ENCODE measurements at regions not wholly inside any gene's neighbourhood (a gene's known extent, or its start where the extent isn't known, plus 50 kb on each side); places are given as distances from the start of the nearest gene placed in this dataset.

DNA sequence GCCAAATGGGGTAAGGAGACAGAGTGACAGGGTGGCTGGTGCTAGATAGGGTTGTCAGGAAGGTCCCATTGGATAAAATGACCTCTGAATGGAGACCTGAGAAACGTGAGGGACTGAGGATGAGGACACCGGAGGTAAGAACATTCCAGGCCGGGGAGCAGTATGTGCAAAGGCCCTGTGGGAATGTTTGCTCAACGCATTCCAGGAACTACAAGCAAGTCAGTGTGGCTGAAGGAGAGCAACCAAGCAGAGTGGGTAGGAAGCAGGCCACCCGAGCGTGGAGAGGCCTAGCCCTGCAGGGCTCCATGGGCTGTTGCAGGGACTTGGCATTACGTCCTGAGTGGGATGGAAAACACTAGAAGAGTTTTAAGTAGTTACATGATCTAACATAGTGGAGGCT lies 185.6 kb downstream of the ZBTB18 start:
- in situ Hi-C loops (cut with HindIII; ENCODE audit: low sequenced_read_pairs) = loop anchor here (25.0 kb wide), 1 partner anchor 174 kb away; the partner anchor contains the start of gene ZBTB18
- no peak overlapping the region for H3K4me3 ChIP-seq (ENCODE audit: low read depth, low read length)
- no peak for TF ChIP-seq CTCF (IDR thresholded peaks at IDR 0.05; ENCODE audit: low read depth, low read length, missing control alignments)
- DNase-seq (ENCODE audit: low read depth) = no peak

DNA sequence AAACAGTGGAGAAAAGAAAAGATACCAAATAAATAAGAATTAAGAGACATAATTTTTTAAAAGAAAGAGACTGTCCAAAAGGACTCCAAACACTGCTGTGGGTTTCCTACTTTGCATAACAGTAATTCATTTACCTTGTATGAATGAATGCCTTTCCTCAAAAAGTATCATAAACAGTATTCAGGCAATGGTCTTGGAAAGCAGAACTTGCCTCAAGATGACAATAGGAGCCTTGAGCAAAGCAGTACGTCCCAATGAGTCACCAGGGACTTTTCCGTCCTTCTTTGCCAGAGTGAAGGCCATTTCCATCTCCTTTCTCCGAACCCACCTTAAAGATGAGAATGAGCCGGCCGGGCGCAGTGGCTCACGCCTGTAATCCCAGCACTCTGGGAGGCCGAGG lies 186.4 kb downstream of the ZBTB18 start:
- no peak for DNase-seq (ENCODE audit: low read depth)
- in situ Hi-C loops (cut with HindIII; ENCODE audit: low sequenced_read_pairs) = loop anchor here (25.0 kb wide), 1 partner anchor 175 kb away; the partner anchor contains the start of gene ZBTB18
- H3K4me3 ChIP-seq (ENCODE audit: low read depth, low read length) = no peak overlapping the region
- TF ChIP-seq CTCF (IDR thresholded peaks at IDR 0.05; ENCODE audit: low read depth, low read length, missing control alignments) = no peak

GRCh38 chr1:244239261-244239770 lies 188.2 kb downstream of the ZBTB18 start:
- DNase-seq (ENCODE audit: low read depth) = no peak
- in situ Hi-C loops (cut with HindIII; ENCODE audit: low sequenced_read_pairs) = loop anchor here (25.0 kb wide), 1 partner anchor 177 kb away; the partner anchor contains the start of gene ZBTB18
- no peak overlapping the region for H3K4me3 ChIP-seq (ENCODE audit: low read depth, low read length)
- no peak for TF ChIP-seq CTCF (IDR thresholded peaks at IDR 0.05; ENCODE audit: low read depth, low read length, missing control alignments)

DNA sequence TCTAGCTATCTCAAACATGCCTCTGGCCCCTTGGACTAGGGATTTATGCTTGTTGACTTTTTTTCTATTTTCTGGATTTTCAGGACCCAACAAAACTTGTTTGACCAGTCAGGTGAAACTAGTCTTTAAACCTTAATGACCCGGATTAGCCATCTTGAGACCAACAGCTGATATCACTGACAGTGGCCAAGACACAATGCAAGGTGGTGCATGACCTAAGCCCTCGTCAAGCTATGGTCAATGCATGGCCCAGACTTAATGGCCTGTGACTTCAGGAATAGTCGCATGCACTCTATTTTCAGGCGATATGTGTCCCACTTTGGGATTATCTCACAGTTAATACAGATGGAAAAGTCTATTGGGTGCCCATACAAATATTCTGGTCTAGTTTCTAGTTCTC lies 190.4 kb downstream of the ZBTB18 start:
- no peak overlapping the region for H3K4me3 ChIP-seq (ENCODE audit: low read depth, low read length)
- no peak for DNase-seq (ENCODE audit: low read depth)
- no peak for TF ChIP-seq CTCF (IDR thresholded peaks at IDR 0.05; ENCODE audit: low read depth, low read length, missing control alignments)
- in situ Hi-C loops (cut with HindIII; ENCODE audit: low sequenced_read_pairs) = loop anchor here (25.0 kb wide), 1 partner anchor 179 kb away; the partner anchor contains the start of gene ZBTB18

- no peak for DNase-seq (ENCODE audit: low read depth)
- in situ Hi-C loops (cut with HindIII; ENCODE audit: low sequenced_read_pairs) = loop anchor here (25.0 kb wide), 1 partner anchor 180 kb away; the partner anchor contains the start of gene ZBTB18
- no peak for TF ChIP-seq CTCF (IDR thresholded peaks at IDR 0.05; ENCODE audit: low read depth, low read length, missing control alignments)
- H3K4me3 ChIP-seq (ENCODE audit: low read depth, low read length) = no peak overlapping the region
Measured at GRCh38 chr1:244242446-244242845, 191.4 kb downstream of the ZBTB18 start.

DNA sequence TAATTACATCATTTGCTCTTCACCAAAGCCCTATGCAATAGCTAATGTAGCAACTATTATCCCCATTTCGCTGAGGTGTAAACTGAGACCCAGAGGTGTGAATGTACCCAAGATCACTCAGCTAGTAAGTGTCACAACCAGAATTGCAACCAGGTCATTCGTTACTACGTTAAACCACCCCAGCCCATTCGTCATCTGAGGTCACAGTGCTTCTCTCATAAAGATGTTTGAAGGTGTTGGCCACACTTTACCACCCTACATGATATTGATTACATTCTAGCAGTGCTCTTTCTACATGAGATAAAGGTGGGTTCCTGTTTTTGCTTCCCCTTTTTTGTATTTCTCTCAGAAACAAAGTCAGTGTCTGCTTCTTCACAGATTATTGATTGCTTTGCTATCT lies 195.3 kb downstream of the ZBTB18 start:
- in situ Hi-C loops (cut with HindIII; ENCODE audit: low sequenced_read_pairs) = loop anchor here (25.0 kb wide), 1 partner anchor 184 kb away; the partner anchor contains the start of gene ZBTB18
- no peak for TF ChIP-seq CTCF (IDR thresholded peaks at IDR 0.05; ENCODE audit: low read depth, low read length, missing control alignments)
- H3K4me3 ChIP-seq (ENCODE audit: low read depth, low read length) = no peak overlapping the region
- DNase-seq (ENCODE audit: low read depth) = no peak
